Lower lobe of right lung (tissue), 2 donors: ENCODE measurements at regions not wholly inside any gene's neighbourhood (a gene's known extent, or its start where the extent isn't known, plus 50 kb on each side); places are given as distances from the start of the nearest gene placed in this dataset.

Source experiments
- ATAC-seq, 2 donors: fragments of 200-7000 bp; cut with Tn5 transposase; one replicate each; pipeline ENCODE4 v1.9.1; 2020 to 2022; ENCODE audit warnings: mild to moderate bottlenecking in 2 of 2, moderate library complexity in 2 of 2
- DNase-seq: peaks from one replicate; pipeline ENCODE4 v3.0.0-alpha.2; 2020
- H3K27ac ChIP-seq: fragments of 200-600 bp; one replicate; pipeline ENCODE4 v1.8.0; 2022
- H3K27me3 ChIP-seq: fragments of 200-600 bp; one replicate; pipeline ENCODE4 v1.8.0; 2022; ENCODE audit warnings: low read depth
- H3K36me3 ChIP-seq: fragments of 200-600 bp; one replicate; pipeline ENCODE4 v1.8.0; 2022; ENCODE audit warnings: mild to moderate bottlenecking
- H3K4me1 ChIP-seq: fragments of 200-600 bp; one replicate; pipeline ENCODE4 v1.8.0; 2022
- H3K4me3 ChIP-seq: fragments of 200-600 bp; one replicate; pipeline ENCODE4 v1.8.0; 2022; ENCODE audit warnings: mild to moderate bottlenecking
- H3K9me3 ChIP-seq: fragments of 200-600 bp; one replicate; pipeline ENCODE4 v1.8.0; 2022
- CTCF ChIP-seq: fragments of 200-600 bp; IDR thresholded peaks from one replicate; pipeline ENCODE4 v1.8.0; 2022; ENCODE audit warnings: antibody characterized with exemption, mild to moderate bottlenecking
- intact Hi-C: fragments of 100-400 bp; cut with DNase I; formaldehyde crosslinking; loops from one replicate; pipeline ENCODE4 v1.11.0; 2022
- donor health status: DM: no; HTN: yes; CAD: no; lungs with severe emphysema.

GRCh38 chr7:113684165-113684564 is 234.6 kb downstream of the PPP1R3A start:
- intact Hi-C loops: no loop called here
- Histone ChIP-seq H3K4me3 (no peak overlapping the region), H3K27ac (no peak overlapping the region), H3K27me3 (no peaks in the 10 kb centered on the region), H3K36me3 (no peaks in the 10 kb centered on the region), H3K9me3 (no peaks in the 10 kb centered on the region), H3K4me1 (no peaks in the 10 kb centered on the region)
- no peak for DNase-seq
- no peak for TF ChIP-seq CTCF
- ATAC-seq: no peak

- intact Hi-C loops: no loop called here
- Histone ChIP-seq H3K4me1 (no peaks in the 10 kb centered on the region), H3K27ac (no peak overlapping the region), H3K27me3 (no peaks in the 10 kb centered on the region), H3K4me3 (no peak overlapping the region), H3K9me3 (no peaks in the 10 kb centered on the region), H3K36me3 (no peaks in the 10 kb centered on the region)
- DNase-seq (no peak), ATAC-seq (no peak)
- no peak for TF ChIP-seq CTCF
These were observed 241.0 kb downstream of the PPP1R3A start for GRCh38 chr7:113677811-113678210.

- Histone ChIP-seq H3K4me1 (no peaks in the 10 kb centered on the region), H3K4me3 (no peak overlapping the region), H3K27ac (no peak overlapping the region), H3K9me3 (no peaks in the 10 kb centered on the region), H3K27me3 (no peaks in the 10 kb centered on the region), H3K36me3 (no peaks in the 10 kb centered on the region)
- no peak for DNase-seq
- TF ChIP-seq CTCF: no peak
- no peak for ATAC-seq
- intact Hi-C loops: no loop called here
These were observed 253.9 kb downstream of the PPP1R3A start for GRCh38 chr7:113664867-113665266.

GRCh38 chr7:113659416-113659815 is 259.4 kb downstream of the PPP1R3A start:
- no peak overlapping the region for H3K27ac ChIP-seq
- no peaks in the 10 kb centered on the region for H3K4me1 ChIP-seq
- ATAC-seq (no peak), DNase-seq (no peak)
- no peak overlapping the region for H3K4me3 ChIP-seq
- H3K9me3 ChIP-seq: no peaks in the 10 kb centered on the region
- intact Hi-C loops: no loop called here
- no peaks in the 10 kb centered on the region for H3K27me3 ChIP-seq
- TF ChIP-seq CTCF: no peak
- H3K36me3 ChIP-seq: no peaks in the 10 kb centered on the region

GRCh38 chr7:113657603-113658002 is 261.2 kb downstream of the PPP1R3A start:
- Histone ChIP-seq H3K27me3 (no peaks in the 10 kb centered on the region), H3K9me3 (no peaks in the 10 kb centered on the region), H3K36me3 (no peaks in the 10 kb centered on the region), H3K4me3 (no peak overlapping the region), H3K27ac (no peak overlapping the region), H3K4me1 (no peaks in the 10 kb centered on the region)
- TF ChIP-seq CTCF: no peak
- DNase-seq: no peak
- intact Hi-C loops: no loop called here
- no peak for ATAC-seq

GRCh38 chr7:113652501-113652900 is 266.3 kb downstream of the PPP1R3A start:
- no peaks in the 10 kb centered on the region for H3K4me1 ChIP-seq
- H3K36me3 ChIP-seq: no peaks in the 10 kb centered on the region
- ATAC-seq (no peak), DNase-seq (no peak)
- intact Hi-C loops: no loop called here
- H3K4me3 ChIP-seq: no peak overlapping the region
- H3K9me3 ChIP-seq: no peaks in the 10 kb centered on the region
- no peak overlapping the region for H3K27ac ChIP-seq
- TF ChIP-seq CTCF: no peak
- no peaks in the 10 kb centered on the region for H3K27me3 ChIP-seq
